Smooth muscle cell (in vitro differentiated cells): ENCODE measurements at regions not wholly inside any gene's neighbourhood (a gene's known extent, or its start where the extent isn't known, plus 50 kb on each side); places are given as distances from the start of the nearest gene placed in this dataset.

Source experiments
- DNase-seq: peaks from one replicate; lab custom pipeline; 2025; ENCODE audit not compliant: unreplicated experiment; lab: John Stamatoyannopoulos, UW
- H2AFZ ChIP-seq: fragments of 200-600 bp; sonication (generic); 2 replicates; pipeline ENCODE4 v1.6.0; 2016; ENCODE audit warnings: antibody characterized with exemption, low read depth, mild to moderate bottlenecking
- H3F3A ChIP-seq: fragments of 200-600 bp; sonication (generic); 2 replicates; pipeline ENCODE4 v1.6.0; 2017; ENCODE audit warnings: antibody characterized with exemption, low read depth
- H3K27ac ChIP-seq: fragments of 200-600 bp; sonication (generic); 2 replicates; pipeline ENCODE4 v1.5.1; 2016; ENCODE audit warnings: low read depth, mild to moderate bottlenecking
- H3K27me3 ChIP-seq: fragments of 200-600 bp; sonication (generic); 2 replicates; pipeline ENCODE4 v1.6.1; 2016; ENCODE audit warnings: low read depth, mild to moderate bottlenecking
- H3K36me3 ChIP-seq: fragments of 200-600 bp; sonication (generic); 2 replicates; pipeline ENCODE4 v1.5.1; 2016; ENCODE audit warnings: low read depth
- H3K4me1 ChIP-seq: fragments of 200-600 bp; sonication (generic); 2 replicates; pipeline ENCODE4 v1.5.1; 2016; ENCODE audit warnings: low read depth
- H3K4me2 ChIP-seq: fragments of 200-600 bp; sonication (generic); 2 replicates; pipeline ENCODE4 v1.6.0; 2016; ENCODE audit warnings: mild to moderate bottlenecking
- H3K4me3 ChIP-seq: fragments of 200-600 bp; sonication (generic); 2 replicates; pipeline ENCODE4 v1.5.1; 2016; ENCODE audit warnings: mild to moderate bottlenecking
- H3K79me2 ChIP-seq: fragments of 200-600 bp; sonication (generic); 2 replicates; pipeline ENCODE4 v1.6.0; 2016; ENCODE audit warnings: low read depth, mild to moderate bottlenecking
- H3K9ac ChIP-seq: fragments of 200-600 bp; sonication (generic); 2 replicates; pipeline ENCODE4 v1.6.0; 2016; ENCODE audit warnings: low read depth
- H3K9me3 ChIP-seq: fragments of 200-600 bp; sonication (generic); replicated peaks from 2 replicates; pipeline ENCODE4 v1.5.1; 2016; ENCODE audit warnings: low read depth
- H4K20me1 ChIP-seq: fragments of 200-600 bp; sonication (generic); 2 replicates; pipeline ENCODE4 v1.6.0; 2016; ENCODE audit warnings: low read depth
- CTCF ChIP-seq: fragments of 200-600 bp; sonication (generic); IDR thresholded peaks from 2 replicates; pipeline ENCODE4 v1.5.1; 2017; ENCODE audit warnings: borderline replicate concordance, mild to moderate bottlenecking, antibody characterized with exemption; ENCODE audit not compliant: insufficient read depth, poor library complexity, severe bottlenecking
- WGBS: methylation state at CpG from one replicate; pipeline ENCODE4 v1.1.7; 2016; ENCODE audit warnings: low lambda C conversion rate; 5-methylcytosine and 5-hydroxymethylcytosine counted together

GRCh38 chr6:8181951-8182845 is 79.8 kb upstream of the EEF1E1 start:
- H2AFZ ChIP-seq = peak overlapping the region; percentile 34
- H3K27me3 ChIP-seq = no peaks in the 10 kb centered on the region
- H3F3A ChIP-seq = no peaks in the 10 kb centered on the region
- H3K79me2 ChIP-seq = no peaks in the 10 kb centered on the region
- 68% methylated on average over 10 of the region's 10 CpGs for WGBS
- H3K4me1 ChIP-seq = peaks cover 17% of the 10 kb centered on the region
- H3K4me2 ChIP-seq = no peak overlapping the region
- no peak overlapping the region for H3K9ac ChIP-seq
- DNase-seq = no peak
- no peaks in the 10 kb centered on the region for H4K20me1 ChIP-seq
- no peaks in the 10 kb centered on the region for H3K36me3 ChIP-seq
- H3K9me3 ChIP-seq = no peaks in the 10 kb centered on the region
- TF ChIP-seq CTCF = no peak
- H3K27ac ChIP-seq = no peak overlapping the region
- H3K4me3 ChIP-seq = no peak overlapping the region

GRCh38 chr6:8181160-8181881 is 79.0 kb upstream of the EEF1E1 start:
- Histone ChIP-seq H3F3A (no peaks in the 10 kb centered on the region), H4K20me1 (no peaks in the 10 kb centered on the region), H3K4me3 (no peak overlapping the region), H3K27ac (peak overlapping the region; percentile 67), H3K4me2 (no peak overlapping the region), H2AFZ (peak overlapping the region; percentile 77), H3K27me3 (no peaks in the 10 kb centered on the region), H3K9me3 (no peaks in the 10 kb centered on the region), H3K4me1 (peaks cover 17% of the 10 kb centered on the region), H3K9ac (no peak overlapping the region), H3K36me3 (no peaks in the 10 kb centered on the region), H3K79me2 (no peaks in the 10 kb centered on the region)
- no peak for DNase-seq
- TF ChIP-seq CTCF = no peak
- WGBS = 73% methylated on average over 2 of the region's 2 CpGs

- Histone ChIP-seq H4K20me1 (no peaks in the 10 kb centered on the region), H3K4me3 (no peak overlapping the region), H3K9ac (no peak overlapping the region), H3K36me3 (no peaks in the 10 kb centered on the region), H2AFZ (peak overlapping the region; percentile 77), H3K27ac (peak overlapping the region; percentile 67), H3K4me2 (peak overlapping the region; percentile 77), H3K4me1 (peaks cover 17% of the 10 kb centered on the region), H3K9me3 (no peaks in the 10 kb centered on the region), H3K27me3 (no peaks in the 10 kb centered on the region), H3K79me2 (no peaks in the 10 kb centered on the region), H3F3A (no peaks in the 10 kb centered on the region)
- 26% methylated on average over 11 of the region's 11 CpGs for WGBS
- DNase-seq = no peak
- TF ChIP-seq CTCF = no peak
Observed at GRCh38 chr6:8180327-8181159, 78.2 kb upstream of the EEF1E1 start.
